Fibroblast of pulmonary artery (primary cell): ENCODE measurements at regions not wholly inside any gene's neighbourhood (a gene's known extent, or its start where the extent isn't known, plus 50 kb on each side); places are given as distances from the start of the nearest gene placed in this dataset.

Source experiments
- DNase-seq: peaks from one replicate; pipeline ENCODE4 v3.0.0-alpha.2; 2010; ENCODE audit warnings: low read depth
- H3K4me3 ChIP-seq: replicated peaks from 2 replicates; pipeline ENCODE4 v1.5.1; 2011; ENCODE audit warnings: low read depth, mild to moderate bottlenecking, control low read depth, low read length, moderate library complexity
- TF ChIP-seq, protein P1 (sequence below): IDR thresholded peaks from 2 replicates; pipeline ENCODE4 v1.5.1; 2011; ENCODE audit warnings: mild to moderate bottlenecking, control low read depth, low read length, inconsistent platforms; ENCODE audit errors: missing control alignments

DNA sequence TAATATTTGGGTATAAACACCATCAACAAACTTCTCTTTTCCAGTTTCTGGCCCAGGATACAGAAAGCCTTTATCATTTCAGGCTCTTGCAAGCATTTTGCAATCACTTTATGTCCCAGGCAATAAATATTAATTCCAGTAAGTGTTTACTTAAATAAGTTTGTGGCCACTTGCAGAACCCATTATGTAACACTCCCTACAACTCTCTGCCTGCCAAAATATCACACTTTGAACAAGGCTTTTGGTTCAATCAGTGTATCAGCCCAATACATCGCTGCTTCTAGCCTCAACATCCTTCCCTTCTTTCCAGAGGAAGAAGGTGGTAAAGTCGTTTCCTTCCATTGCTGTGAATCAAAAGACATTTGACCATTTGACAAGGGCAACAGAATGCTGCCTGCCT, 203.0 kb upstream of the USP25 start:
- DNase-seq = no peak
- no peak overlapping the region for H3K4me3 ChIP-seq
- TF ChIP-seq, protein P1, sequence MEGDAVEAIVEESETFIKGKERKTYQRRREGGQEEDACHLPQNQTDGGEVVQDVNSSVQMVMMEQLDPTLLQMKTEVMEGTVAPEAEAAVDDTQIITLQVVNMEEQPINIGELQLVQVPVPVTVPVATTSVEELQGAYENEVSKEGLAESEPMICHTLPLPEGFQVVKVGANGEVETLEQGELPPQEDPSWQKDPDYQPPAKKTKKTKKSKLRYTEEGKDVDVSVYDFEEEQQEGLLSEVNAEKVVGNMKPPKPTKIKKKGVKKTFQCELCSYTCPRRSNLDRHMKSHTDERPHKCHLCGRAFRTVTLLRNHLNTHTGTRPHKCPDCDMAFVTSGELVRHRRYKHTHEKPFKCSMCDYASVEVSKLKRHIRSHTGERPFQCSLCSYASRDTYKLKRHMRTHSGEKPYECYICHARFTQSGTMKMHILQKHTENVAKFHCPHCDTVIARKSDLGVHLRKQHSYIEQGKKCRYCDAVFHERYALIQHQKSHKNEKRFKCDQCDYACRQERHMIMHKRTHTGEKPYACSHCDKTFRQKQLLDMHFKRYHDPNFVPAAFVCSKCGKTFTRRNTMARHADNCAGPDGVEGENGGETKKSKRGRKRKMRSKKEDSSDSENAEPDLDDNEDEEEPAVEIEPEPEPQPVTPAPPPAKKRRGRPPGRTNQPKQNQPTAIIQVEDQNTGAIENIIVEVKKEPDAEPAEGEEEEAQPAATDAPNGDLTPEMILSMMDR = no peak

DNA sequence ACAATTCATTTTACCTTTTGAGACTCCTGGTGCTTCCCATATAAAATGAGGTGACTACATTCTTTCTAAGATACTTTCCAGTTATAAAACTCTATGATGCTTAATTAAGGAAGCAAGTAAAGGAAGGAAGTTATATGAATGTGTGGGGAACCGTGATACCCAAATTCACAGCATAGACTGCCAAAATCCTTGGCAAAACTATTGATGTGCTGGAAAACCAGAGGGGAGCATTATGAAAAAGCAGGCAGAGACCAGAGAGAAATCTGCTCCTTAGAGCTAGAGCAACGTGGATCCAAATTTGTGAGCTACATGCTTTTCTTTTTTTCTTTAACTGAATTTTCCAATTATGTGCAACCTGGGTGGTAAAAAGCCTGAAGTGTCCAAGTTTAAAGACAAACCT, 201.4 kb upstream of the USP25 start:
- TF ChIP-seq, protein P1 = no peak
- DNase-seq = no peak
- H3K4me3 ChIP-seq = no peak overlapping the region

DNA sequence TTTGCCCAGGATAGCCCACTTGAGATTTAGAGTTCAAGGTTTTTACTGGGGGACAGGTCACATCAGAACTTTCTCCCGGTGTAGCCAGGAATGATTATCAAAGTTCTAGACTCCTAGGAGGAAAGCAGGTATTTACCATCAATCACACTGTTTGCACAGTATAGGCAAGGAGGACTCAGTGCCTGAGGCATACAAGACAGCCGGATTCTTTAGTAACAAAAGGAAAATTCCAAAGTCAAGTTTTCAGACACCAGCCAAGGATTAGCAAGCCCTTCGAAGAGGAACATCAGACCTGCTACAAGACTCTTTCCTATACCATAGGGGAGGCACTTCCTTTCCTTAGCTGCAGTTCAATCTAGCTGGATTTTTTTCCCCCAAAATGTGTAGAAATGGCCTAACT, 197.8 kb upstream of the USP25 start:
- H3K4me3 ChIP-seq = no peak overlapping the region
- TF ChIP-seq, protein P1 = no peak

DNA sequence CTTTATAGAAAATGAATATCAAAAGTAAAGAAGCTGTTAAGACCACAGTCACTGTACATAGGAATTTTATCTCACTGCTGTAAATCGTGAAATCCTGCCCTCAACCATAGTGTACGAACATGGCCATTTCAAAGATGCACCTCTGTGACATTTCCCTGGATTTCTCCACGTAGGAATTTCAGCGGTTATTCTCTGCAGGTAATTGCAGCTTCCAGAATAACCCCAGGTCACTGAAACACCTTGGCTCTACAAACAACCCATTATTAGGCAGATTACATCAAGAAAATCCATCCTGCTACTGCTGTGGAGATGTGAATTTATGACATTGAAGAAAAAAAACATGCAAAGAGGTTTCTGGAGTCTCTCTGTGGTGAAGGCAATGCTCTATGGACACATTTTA, 196.2 kb upstream of the USP25 start:
- no peak overlapping the region for H3K4me3 ChIP-seq
- no peak for DNase-seq
- TF ChIP-seq, protein P1 = no peak

More for the DNA sequence above, 197.8 kb upstream of the USP25 start:
- no peak for DNase-seq

DNA sequence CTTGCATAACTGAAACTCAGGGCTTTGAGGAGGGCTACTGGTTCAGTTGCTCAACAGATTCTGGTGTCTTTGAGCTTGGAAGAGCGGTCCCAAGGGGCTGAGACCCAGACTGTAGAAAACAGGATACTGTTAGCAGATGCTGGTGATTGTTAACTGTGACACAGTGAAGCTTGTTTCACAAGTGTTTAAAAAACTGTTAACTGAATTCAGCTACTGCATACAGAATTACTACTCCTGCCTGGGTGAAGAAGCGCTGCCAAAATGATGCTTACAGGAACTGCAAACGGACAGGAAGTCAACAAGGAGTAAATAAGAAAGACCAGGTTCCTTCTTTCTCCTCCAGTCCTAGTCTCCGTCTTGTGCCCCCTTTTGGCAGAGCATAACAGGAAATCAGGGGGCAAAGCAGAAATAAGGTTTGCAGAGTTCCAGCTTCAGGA, 195.3 kb upstream of the USP25 start:
- TF ChIP-seq, protein P1 = no peak
- H3K4me3 ChIP-seq = no peak overlapping the region
- DNase-seq = no peak

DNA sequence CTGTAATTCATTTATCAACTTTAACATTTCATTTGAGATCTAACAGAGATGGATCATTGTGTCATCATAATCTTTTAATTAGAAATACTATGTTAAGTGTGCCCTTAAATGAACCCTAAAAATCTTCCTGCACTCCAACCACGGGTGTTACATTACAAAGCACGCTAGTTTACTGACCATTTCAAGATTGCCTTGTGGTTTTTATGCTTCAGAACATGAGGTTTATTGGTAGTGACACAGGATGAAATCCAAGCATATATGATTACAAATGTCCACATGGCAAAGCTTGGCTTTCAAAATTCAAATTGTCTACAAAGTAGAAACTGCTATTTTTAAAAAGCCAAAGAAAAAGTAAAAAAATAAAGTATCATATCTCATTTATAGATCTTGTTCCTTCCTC, 190.4 kb upstream of the USP25 start:
- TF ChIP-seq, protein P1 = no peak
- no peak overlapping the region for H3K4me3 ChIP-seq
- DNase-seq = no peak

DNA sequence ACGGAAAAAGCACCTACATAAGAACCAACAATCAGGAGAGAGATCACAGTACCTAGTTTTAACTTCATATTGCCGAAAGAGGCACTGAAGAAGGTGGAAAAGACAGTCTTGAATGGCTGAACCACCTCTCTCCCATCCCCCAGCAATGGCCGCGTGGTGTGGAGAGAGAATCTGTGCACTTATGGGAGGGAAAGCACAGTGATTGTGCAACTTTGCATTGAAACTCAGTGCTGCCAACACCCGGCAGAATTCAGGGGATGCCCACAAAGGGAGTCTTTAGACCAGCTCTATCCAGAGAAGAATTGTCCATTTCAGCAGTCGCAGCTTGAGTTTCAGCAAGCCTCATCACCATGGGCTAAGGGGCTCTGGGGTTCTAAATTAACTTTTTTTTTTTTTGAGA, 186.3 kb upstream of the USP25 start:
- H3K4me3 ChIP-seq = no peak overlapping the region
- TF ChIP-seq, protein P1 = no peak
- DNase-seq = no peak
